GM12878 (cell line): ENCODE measurements at regions not wholly inside any gene's neighbourhood (a gene's known extent, or its start where the extent isn't known, plus 50 kb on each side); places are given as distances from the start of the nearest gene placed in this dataset.

Source experiments
- EZH2 ChIP-seq: IDR thresholded peaks from 2 replicates; pipeline ENCODE4 v1.6.1; 2012; ENCODE audit warnings: low read depth, mild to moderate bottlenecking, control low read depth, inconsistent platforms, low read length, borderline replicate concordance; ENCODE audit not compliant: control insufficient read depth
- HDAC2 ChIP-seq: fragments of 200-600 bp; sonication (generic); IDR thresholded peaks from 2 replicates; pipeline ENCODE4 v1.6.1; 2017
- KAT2A ChIP-seq: conservative IDR thresholded peaks from 2 replicates; pipeline ENCODE4 v1.6.1; 2011; ENCODE audit warnings: low read depth, low read length; ENCODE audit not compliant: control insufficient read depth
- MAX ChIP-seq: IDR thresholded peaks from 2 replicates; pipeline ENCODE4 v1.6.1; 2012; ENCODE audit warnings: low read depth, low read length, improper control_type of control experiment
- NRF1 ChIP-seq: conservative IDR thresholded peaks from 2 replicates; pipeline ENCODE4 v1.6.1; 2011; ENCODE audit warnings: mild to moderate bottlenecking, low read depth, low read length, improper control_type of control experiment
- RAD21 ChIP-seq: IDR thresholded peaks from 2 replicates; pipeline ENCODE4 v1.6.1; 2011; ENCODE audit warnings: mild to moderate bottlenecking, low read depth, low read length, moderate library complexity; ENCODE audit not compliant: insufficient read depth
- TCF12 ChIP-seq: IDR thresholded peaks from 2 replicates; pipeline ENCODE4 v1.6.1; 2011; ENCODE audit warnings: low read depth, mild to moderate bottlenecking, low read length
- YBX1 ChIP-seq: fragments of 450-650 bp; IDR thresholded peaks from 2 replicates; pipeline ENCODE4 v1.6.1; 2016; ENCODE audit warnings: antibody characterized with exemption
- TF ChIP-seq, protein P1 (sequence below): fragments of 450-650 bp; formaldehyde crosslinking; IDR thresholded peaks from 2 replicates; pipeline ENCODE4 v1.4.0; 2022; ENCODE audit warnings: mild to moderate bottlenecking, moderate library complexity
- TF ChIP-seq, protein P2 (sequence below): fragments of 450-650 bp; IDR thresholded peaks from 2 replicates; pipeline ENCODE4 v1.6.1; 2017; ENCODE audit warnings: mild to moderate bottlenecking
- TF ChIP-seq, protein P3 (sequence below): fragments of 450-650 bp; conservative IDR thresholded peaks from 2 replicates; pipeline ENCODE4 v1.6.1; 2017; ENCODE audit warnings: mild to moderate bottlenecking, moderate library complexity
- TF ChIP-seq, protein P4 (sequence below): IDR thresholded peaks from 2 replicates; pipeline ENCODE4 v1.6.1; 2012; ENCODE audit warnings: improper control_type of control experiment, low read depth, low read length; ENCODE audit not compliant: insufficient replicate concordance
- TF ChIP-seq, protein P5 (sequence below): fragments of 450-650 bp; IDR thresholded peaks from 2 replicates; pipeline ENCODE4 v1.6.1; 2017; ENCODE audit warnings: low read depth, mild to moderate bottlenecking, moderate library complexity

- TF ChIP-seq, protein P1, sequence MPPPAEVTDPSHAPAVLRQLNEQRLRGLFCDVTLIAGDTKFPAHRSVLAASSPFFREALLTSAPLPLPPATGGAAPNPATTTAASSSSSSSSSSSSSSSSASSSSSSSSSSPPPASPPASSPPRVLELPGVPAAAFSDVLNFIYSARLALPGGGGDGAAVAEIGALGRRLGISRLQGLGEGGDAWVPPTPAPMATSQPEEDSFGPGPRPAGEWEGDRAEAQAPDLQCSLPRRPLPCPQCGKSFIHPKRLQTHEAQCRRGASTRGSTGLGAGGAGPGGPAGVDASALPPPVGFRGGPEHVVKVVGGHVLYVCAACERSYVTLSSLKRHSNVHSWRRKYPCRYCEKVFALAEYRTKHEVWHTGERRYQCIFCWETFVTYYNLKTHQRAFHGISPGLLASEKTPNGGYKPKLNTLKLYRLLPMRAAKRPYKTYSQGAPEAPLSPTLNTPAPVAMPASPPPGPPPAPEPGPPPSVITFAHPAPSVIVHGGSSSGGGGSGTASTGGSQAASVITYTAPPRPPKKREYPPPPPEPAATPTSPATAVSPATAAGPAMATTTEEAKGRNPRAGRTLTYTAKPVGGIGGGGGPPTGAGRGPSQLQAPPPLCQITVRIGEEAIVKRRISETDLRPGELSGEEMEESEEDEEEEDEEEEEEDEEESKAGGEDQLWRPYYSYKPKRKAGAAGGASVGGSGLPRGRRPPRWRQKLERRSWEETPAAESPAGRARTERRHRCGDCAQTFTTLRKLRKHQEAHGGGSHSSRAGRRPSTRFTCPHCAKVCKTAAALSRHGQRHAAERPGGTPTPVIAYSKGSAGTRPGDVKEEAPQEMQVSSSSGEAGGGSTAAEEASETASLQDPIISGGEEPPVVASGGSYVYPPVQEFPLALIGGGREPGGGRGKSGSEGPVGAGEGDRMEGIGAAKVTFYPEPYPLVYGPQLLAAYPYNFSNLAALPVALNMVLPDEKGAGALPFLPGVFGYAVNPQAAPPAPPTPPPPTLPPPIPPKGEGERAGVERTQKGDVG (CRISPR knock-in tag) = no peak
- no peak for TF ChIP-seq EZH2
- no peak for TF ChIP-seq YBX1
- TF ChIP-seq, protein P2, sequence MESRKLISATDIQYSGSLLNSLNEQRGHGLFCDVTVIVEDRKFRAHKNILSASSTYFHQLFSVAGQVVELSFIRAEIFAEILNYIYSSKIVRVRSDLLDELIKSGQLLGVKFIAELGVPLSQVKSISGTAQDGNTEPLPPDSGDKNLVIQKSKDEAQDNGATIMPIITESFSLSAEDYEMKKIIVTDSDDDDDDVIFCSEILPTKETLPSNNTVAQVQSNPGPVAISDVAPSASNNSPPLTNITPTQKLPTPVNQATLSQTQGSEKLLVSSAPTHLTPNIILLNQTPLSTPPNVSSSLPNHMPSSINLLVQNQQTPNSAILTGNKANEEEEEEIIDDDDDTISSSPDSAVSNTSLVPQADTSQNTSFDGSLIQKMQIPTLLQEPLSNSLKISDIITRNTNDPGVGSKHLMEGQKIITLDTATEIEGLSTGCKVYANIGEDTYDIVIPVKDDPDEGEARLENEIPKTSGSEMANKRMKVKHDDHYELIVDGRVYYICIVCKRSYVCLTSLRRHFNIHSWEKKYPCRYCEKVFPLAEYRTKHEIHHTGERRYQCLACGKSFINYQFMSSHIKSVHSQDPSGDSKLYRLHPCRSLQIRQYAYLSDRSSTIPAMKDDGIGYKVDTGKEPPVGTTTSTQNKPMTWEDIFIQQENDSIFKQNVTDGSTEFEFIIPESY = no peak
- no peak for TF ChIP-seq KAT2A
- TF ChIP-seq, protein P3, sequence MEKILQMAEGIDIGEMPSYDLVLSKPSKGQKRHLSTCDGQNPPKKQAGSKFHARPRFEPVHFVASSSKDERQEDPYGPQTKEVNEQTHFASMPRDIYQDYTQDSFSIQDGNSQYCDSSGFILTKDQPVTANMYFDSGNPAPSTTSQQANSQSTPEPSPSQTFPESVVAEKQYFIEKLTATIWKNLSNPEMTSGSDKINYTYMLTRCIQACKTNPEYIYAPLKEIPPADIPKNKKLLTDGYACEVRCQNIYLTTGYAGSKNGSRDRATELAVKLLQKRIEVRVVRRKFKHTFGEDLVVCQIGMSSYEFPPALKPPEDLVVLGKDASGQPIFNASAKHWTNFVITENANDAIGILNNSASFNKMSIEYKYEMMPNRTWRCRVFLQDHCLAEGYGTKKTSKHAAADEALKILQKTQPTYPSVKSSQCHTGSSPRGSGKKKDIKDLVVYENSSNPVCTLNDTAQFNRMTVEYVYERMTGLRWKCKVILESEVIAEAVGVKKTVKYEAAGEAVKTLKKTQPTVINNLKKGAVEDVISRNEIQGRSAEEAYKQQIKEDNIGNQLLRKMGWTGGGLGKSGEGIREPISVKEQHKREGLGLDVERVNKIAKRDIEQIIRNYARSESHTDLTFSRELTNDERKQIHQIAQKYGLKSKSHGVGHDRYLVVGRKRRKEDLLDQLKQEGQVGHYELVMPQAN = no peak
- no peak for TF ChIP-seq RAD21
- TF ChIP-seq HDAC2 = no peak
- TF ChIP-seq MAX = no peak
- TF ChIP-seq, protein P4, sequence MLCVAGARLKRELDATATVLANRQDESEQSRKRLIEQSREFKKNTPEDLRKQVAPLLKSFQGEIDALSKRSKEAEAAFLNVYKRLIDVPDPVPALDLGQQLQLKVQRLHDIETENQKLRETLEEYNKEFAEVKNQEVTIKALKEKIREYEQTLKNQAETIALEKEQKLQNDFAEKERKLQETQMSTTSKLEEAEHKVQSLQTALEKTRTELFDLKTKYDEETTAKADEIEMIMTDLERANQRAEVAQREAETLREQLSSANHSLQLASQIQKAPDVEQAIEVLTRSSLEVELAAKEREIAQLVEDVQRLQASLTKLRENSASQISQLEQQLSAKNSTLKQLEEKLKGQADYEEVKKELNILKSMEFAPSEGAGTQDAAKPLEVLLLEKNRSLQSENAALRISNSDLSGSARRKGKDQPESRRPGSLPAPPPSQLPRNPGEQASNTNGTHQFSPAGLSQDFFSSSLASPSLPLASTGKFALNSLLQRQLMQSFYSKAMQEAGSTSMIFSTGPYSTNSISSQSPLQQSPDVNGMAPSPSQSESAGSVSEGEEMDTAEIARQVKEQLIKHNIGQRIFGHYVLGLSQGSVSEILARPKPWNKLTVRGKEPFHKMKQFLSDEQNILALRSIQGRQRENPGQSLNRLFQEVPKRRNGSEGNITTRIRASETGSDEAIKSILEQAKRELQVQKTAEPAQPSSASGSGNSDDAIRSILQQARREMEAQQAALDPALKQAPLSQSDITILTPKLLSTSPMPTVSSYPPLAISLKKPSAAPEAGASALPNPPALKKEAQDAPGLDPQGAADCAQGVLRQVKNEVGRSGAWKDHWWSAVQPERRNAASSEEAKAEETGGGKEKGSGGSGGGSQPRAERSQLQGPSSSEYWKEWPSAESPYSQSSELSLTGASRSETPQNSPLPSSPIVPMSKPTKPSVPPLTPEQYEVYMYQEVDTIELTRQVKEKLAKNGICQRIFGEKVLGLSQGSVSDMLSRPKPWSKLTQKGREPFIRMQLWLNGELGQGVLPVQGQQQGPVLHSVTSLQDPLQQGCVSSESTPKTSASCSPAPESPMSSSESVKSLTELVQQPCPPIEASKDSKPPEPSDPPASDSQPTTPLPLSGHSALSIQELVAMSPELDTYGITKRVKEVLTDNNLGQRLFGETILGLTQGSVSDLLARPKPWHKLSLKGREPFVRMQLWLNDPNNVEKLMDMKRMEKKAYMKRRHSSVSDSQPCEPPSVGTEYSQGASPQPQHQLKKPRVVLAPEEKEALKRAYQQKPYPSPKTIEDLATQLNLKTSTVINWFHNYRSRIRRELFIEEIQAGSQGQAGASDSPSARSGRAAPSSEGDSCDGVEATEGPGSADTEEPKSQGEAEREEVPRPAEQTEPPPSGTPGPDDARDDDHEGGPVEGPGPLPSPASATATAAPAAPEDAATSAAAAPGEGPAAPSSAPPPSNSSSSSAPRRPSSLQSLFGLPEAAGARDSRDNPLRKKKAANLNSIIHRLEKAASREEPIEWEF = no peak
- no peak for TF ChIP-seq NRF1
- TF ChIP-seq TCF12 = no peak
- TF ChIP-seq, protein P5, sequence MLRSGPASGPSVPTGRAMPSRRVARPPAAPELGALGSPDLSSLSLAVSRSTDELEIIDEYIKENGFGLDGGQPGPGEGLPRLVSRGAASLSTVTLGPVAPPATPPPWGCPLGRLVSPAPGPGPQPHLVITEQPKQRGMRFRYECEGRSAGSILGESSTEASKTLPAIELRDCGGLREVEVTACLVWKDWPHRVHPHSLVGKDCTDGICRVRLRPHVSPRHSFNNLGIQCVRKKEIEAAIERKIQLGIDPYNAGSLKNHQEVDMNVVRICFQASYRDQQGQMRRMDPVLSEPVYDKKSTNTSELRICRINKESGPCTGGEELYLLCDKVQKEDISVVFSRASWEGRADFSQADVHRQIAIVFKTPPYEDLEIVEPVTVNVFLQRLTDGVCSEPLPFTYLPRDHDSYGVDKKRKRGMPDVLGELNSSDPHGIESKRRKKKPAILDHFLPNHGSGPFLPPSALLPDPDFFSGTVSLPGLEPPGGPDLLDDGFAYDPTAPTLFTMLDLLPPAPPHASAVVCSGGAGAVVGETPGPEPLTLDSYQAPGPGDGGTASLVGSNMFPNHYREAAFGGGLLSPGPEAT = no peak
Measured at GRCh38 chr2:12099374-12099773, 352.9 kb downstream of the LPIN1 start (continued).
